CD4-positive, alpha-beta T cell (primary cell): ENCODE measurements at regions not wholly inside any gene's neighbourhood (a gene's known extent, or its start where the extent isn't known, plus 50 kb on each side); places are given as distances from the start of the nearest gene placed in this dataset.
A peak's percentile ranks its signal among the peaks of the same experiment; 100 is the strongest.
"Not testable (repeated sequence)": the region's sequence is repeated elsewhere in the genome, so short reads cannot be mapped to it uniquely, and the experiment has no call there.

Experiments used
- ATAC-seq: fragments of 200-7000 bp; cut with Tn5 transposase; one replicate; pipeline ENCODE4 v1.10.0; 2022; ENCODE audit warnings: mild to moderate bottlenecking; ENCODE audit not compliant: poor library complexity
- CTCF ChIA-PET: fragments of 350-600 bp; sonication (Branson Sonifier 250); formaldehyde crosslinking; loops from one replicate; lab custom pipeline; 2021; ENCODE audit warnings: antibody characterized with exemption, inconsistent platforms; lab: Charles Lee
- POLR2A ChIA-PET: fragments of 350-600 bp; sonication (Branson Sonifier 250); formaldehyde crosslinking; loops from one replicate; lab custom pipeline; 2021; ENCODE audit warnings: antibody characterized with exemption, inconsistent platforms; lab: Charles Lee
- DNase-seq, 14 experiments: peaks; one replicate each; pipeline ENCODE4 v3.0.0-alpha.2; 2013 to 2020; ENCODE audit warnings: mixed read lengths in 2 of 14
- H3K27ac ChIP-seq, 2 donors: one replicate each; pipeline versions ENCODE4 v1.5.1 to v1.7.0; 2013; ENCODE audit warnings: low read length in 2 of 2, low read depth in 1 of 2, mild to moderate bottlenecking in 1 of 2
- H3K27me3 ChIP-seq, 2 experiments: 1 replicate in 1 of 2; 2 replicates in 1 of 2; pipeline versions ENCODE4 v1.6.1 to v1.7.0; 2013; ENCODE audit warnings: low read length in 2 of 2, control low read depth in 1 of 2, mild to moderate bottlenecking in 1 of 2, moderate library complexity in 1 of 2; ENCODE audit not compliant: insufficient read depth in 2 of 2, control insufficient read depth in 1 of 2
- H3K36me3 ChIP-seq: one replicate; pipeline ENCODE4 v1.6.1; 2013; ENCODE audit warnings: low read length, control low read depth; ENCODE audit not compliant: insufficient read depth
- H3K4me1 ChIP-seq: one replicate; pipeline ENCODE4 v1.6.1; 2013; ENCODE audit warnings: low read length, control low read depth; ENCODE audit not compliant: insufficient read depth
- H3K4me3 ChIP-seq: one replicate; pipeline ENCODE4 v1.5.1; 2013; ENCODE audit warnings: mild to moderate bottlenecking, low read length, moderate library complexity
- H3K9me3 ChIP-seq, 2 experiments: 1 replicate in 1 of 2; 2 replicates in 1 of 2; pipeline versions ENCODE4 v1.6.1 to v1.7.0; 2013; ENCODE audit warnings: low read length in 2 of 2, mild to moderate bottlenecking in 2 of 2, control low read depth in 1 of 2, moderate library complexity in 1 of 2; ENCODE audit not compliant: control insufficient read depth in 1 of 2, insufficient read depth in 1 of 2
- H3K27ac Mint-ChIP-seq: one replicate; pipeline ENCODE4 v1.8.0; 2020; ENCODE audit warnings: mixed read lengths
- H3K27me3 Mint-ChIP-seq: one replicate; pipeline ENCODE4 v1.8.0; 2021; ENCODE audit warnings: mixed read lengths
- H3K36me3 Mint-ChIP-seq: one replicate; pipeline ENCODE4 v1.8.0; 2021; ENCODE audit warnings: low read depth, mixed read lengths
- H3K4me1 Mint-ChIP-seq: one replicate; pipeline ENCODE4 v1.8.0; 2021; ENCODE audit warnings: low read depth, mixed read lengths
- H3K4me3 Mint-ChIP-seq: one replicate; pipeline ENCODE4 v1.8.0; 2020; ENCODE audit warnings: mild to moderate bottlenecking, mixed read lengths
- H3K9me3 Mint-ChIP-seq: one replicate; pipeline ENCODE4 v1.8.0; 2020; ENCODE audit warnings: mixed read lengths
- CTCF ChIP-seq: fragments of 200-600 bp; IDR thresholded peaks from one replicate; pipeline ENCODE4 v1.8.0; 2022; ENCODE audit warnings: antibody characterized with exemption, mild to moderate bottlenecking
- intact Hi-C, 2 experiments: fragments of 100-400 bp; cut with DNase I in 1 of 2; cut with micrococcal nuclease in 1 of 2; formaldehyde crosslinking; loops; one replicate each; pipeline versions ENCODE4 v1.15.1 to v1.9.0; 2023 to 2025; cut with DNase I, micrococcal nuclease

- H3K27me3 ChIP-seq, result no peaks in the 10 kb centered on the region
- no peaks in the 10 kb centered on the region for H3K36me3 ChIP-seq
- H3K36me3 Mint-ChIP-seq, result no peaks in the 10 kb centered on the region
- intact Hi-C loops, result no loop called here
- POLR2A ChIA-PET, result no interaction called here
- DNase-seq, result no peak
- H3K27ac Mint-ChIP-seq, result peak overlapping the region; percentile 98
- no peaks in the 10 kb centered on the region for H3K9me3 ChIP-seq
- H3K4me1 ChIP-seq, result peaks cover 29% of the 10 kb centered on the region
- no peaks in the 10 kb centered on the region for H3K9me3 Mint-ChIP-seq
- peaks cover 44% of the 10 kb centered on the region for H3K4me1 Mint-ChIP-seq
- peak overlapping the region; percentile 38 for H3K4me3 Mint-ChIP-seq
- no peak overlapping the region for H3K4me3 ChIP-seq
- H3K27me3 Mint-ChIP-seq, result no peaks in the 10 kb centered on the region
- no peak for TF ChIP-seq CTCF
- ATAC-seq, result no peak
- H3K27ac ChIP-seq, result peak overlapping the region in 1 of 2 donors; percentile 22
- CTCF ChIA-PET, result interaction anchor here (1.1 kb wide), 1 partner anchor 11 kb away, joined by 4 read pairs; no protein-coding TSS in a partner anchor
Measured at GRCh38 chr1:148386617-148387016, 96.5 kb downstream of the PPIAL4G start.

GRCh38 chr1:148386031-148386398 is 97.1 kb downstream of the PPIAL4G start:
- peaks cover 29% of the 10 kb centered on the region for H3K4me1 ChIP-seq
- Mint-ChIP-seq H3K4me1 (peaks cover 44% of the 10 kb centered on the region), H3K27ac (peak overlapping the region; percentile 98)
- H3K27me3 ChIP-seq, H3K36me3 Mint-ChIP-seq, H3K36me3 ChIP-seq, intact Hi-C loops, DNase-seq, ATAC-seq, H3K4me3 ChIP-seq, H3K27me3 Mint-ChIP-seq, H3K4me3 Mint-ChIP-seq, H3K9me3 Mint-ChIP-seq, H3K27ac ChIP-seq, H3K9me3 ChIP-seq: not testable (repeated sequence)
- ChIA-PET POLR2A (interaction anchor here (0.6 to 1.1 kb wide), 2 partner anchors 14 to 787 kb away, joined by 3 to 4 read pairs; no protein-coding TSS in a partner anchor), CTCF (interaction anchor here (1.1 kb wide), 1 partner anchor 10 kb away, joined by 4 read pairs; no protein-coding TSS in a partner anchor)

GRCh38 chr1:148385371-148386030 is 97.6 kb downstream of the PPIAL4G start:
- Histone ChIP-seq H3K9me3 (no peaks in the 10 kb centered on the region), H3K27ac (no peak overlapping the region), H3K27me3 (no peaks in the 10 kb centered on the region), H3K4me1 (peaks cover 29% of the 10 kb centered on the region), H3K4me3 (no peak overlapping the region), H3K36me3 (no peaks in the 10 kb centered on the region)
- Mint-ChIP-seq H3K9me3 (no peaks in the 10 kb centered on the region), H3K27me3 (no peaks in the 10 kb centered on the region), H3K36me3 (no peaks in the 10 kb centered on the region), H3K4me3 (no peak overlapping the region), H3K27ac (peak overlapping the region; percentile 98), H3K4me1 (peaks cover 44% of the 10 kb centered on the region)
- POLR2A ChIA-PET, result interaction anchor here (0.6 to 1.1 kb wide), 3 partner anchors 13 to 786 kb away, joined by 3 to 4 read pairs (median 3); no protein-coding TSS in a partner anchor
- DNase-seq (no peak), ATAC-seq (no peak)
- intact Hi-C loops, result no loop called here
- CTCF ChIA-PET, result no interaction called here
- no peak for TF ChIP-seq CTCF
